DND-41 (cell line): ENCODE measurements at regions not wholly inside any gene's neighbourhood (a gene's known extent, or its start where the extent isn't known, plus 50 kb on each side); places are given as distances from the start of the nearest gene placed in this dataset.

Experiments
- ATAC-seq: fragments of 200-7000 bp; cut with Tn5 transposase; 3 replicates; pipeline ENCODE4 v1.9.1; 2021; ENCODE audit warnings: low read depth; ENCODE audit not compliant: insufficient read depth
- DNase-seq: peaks from one replicate; pipeline ENCODE4 v3.0.0-alpha.2; 2020
- H2AFZ ChIP-seq: 2 replicates; pipeline ENCODE4 v1.6.0; 2012; ENCODE audit warnings: low read depth, low read length
- H3K27ac ChIP-seq: 2 replicates; pipeline ENCODE4 v1.5.1; 2012; ENCODE audit warnings: low read length, inconsistent platforms
- H3K27me3 ChIP-seq: fragments of 200-600 bp; sonication (generic); 2 replicates; pipeline ENCODE4 v1.6.0; 2012; ENCODE audit warnings: low read length, mild to moderate bottlenecking, inconsistent platforms; ENCODE audit not compliant: insufficient read depth, poor library complexity
- H3K36me3 ChIP-seq: 2 replicates; pipeline ENCODE4 v1.5.1; 2012; ENCODE audit warnings: low read length, inconsistent platforms; ENCODE audit not compliant: insufficient read depth
- H3K4me1 ChIP-seq: 2 replicates; pipeline ENCODE4 v1.5.1; 2012; ENCODE audit warnings: mild to moderate bottlenecking, low read length; ENCODE audit not compliant: insufficient read depth
- H3K4me2 ChIP-seq: 2 replicates; pipeline ENCODE4 v1.6.0; 2012; ENCODE audit warnings: mild to moderate bottlenecking, moderate library complexity, low read length, inconsistent platforms; ENCODE audit not compliant: insufficient read depth
- H3K4me3 ChIP-seq, 2 experiments: fragments of 200-600 bp in 1 of 2; shearing (Covaris generic) in 1 of 2; 2 replicates each; pipeline ENCODE4 v1.5.1; 2012 to 2016; ENCODE audit warnings: inconsistent platforms in 2 of 2, low read length in 2 of 2, mild to moderate bottlenecking in 2 of 2, low read depth in 1 of 2, moderate library complexity in 1 of 2
- H3K79me2 ChIP-seq: 2 replicates; pipeline ENCODE4 v1.6.0; 2012; ENCODE audit warnings: low read length, inconsistent platforms; ENCODE audit not compliant: insufficient read depth
- H3K9ac ChIP-seq: 2 replicates; pipeline ENCODE4 v1.6.0; 2012; ENCODE audit warnings: low read depth, mild to moderate bottlenecking, inconsistent platforms, low read length, moderate library complexity
- H3K9me3 ChIP-seq: 2 replicates; pipeline ENCODE4 v1.5.1; 2012; ENCODE audit warnings: low read length, moderate library complexity, mild to moderate bottlenecking, inconsistent platforms; ENCODE audit not compliant: insufficient read depth, severe bottlenecking
- H4K20me1 ChIP-seq: 2 replicates; pipeline ENCODE4 v1.6.0; 2012; ENCODE audit warnings: low read length; ENCODE audit not compliant: insufficient read depth
- EZH2 ChIP-seq: IDR thresholded peaks from 3 replicates; pipeline ENCODE4 v1.6.1; 2012; ENCODE audit warnings: borderline replicate concordance, low read depth, mild to moderate bottlenecking, moderate library complexity, low read length, inconsistent platforms; ENCODE audit not compliant: severe bottlenecking
- TF ChIP-seq, protein P1 (sequence below): IDR thresholded peaks from 2 replicates; pipeline ENCODE4 v1.5.1; 2012; ENCODE audit warnings: borderline replicate concordance, low read length, moderate library complexity, mild to moderate bottlenecking; ENCODE audit not compliant: poor library complexity, severe bottlenecking; ENCODE audit errors: extremely low read depth

- no peak overlapping the region for H3K9ac ChIP-seq
- no peaks in the 10 kb centered on the region for H3K4me1 ChIP-seq
- no peaks in the 10 kb centered on the region for H3K9me3 ChIP-seq
- H4K20me1 ChIP-seq = no peaks in the 10 kb centered on the region
- no peak for ATAC-seq
- no peak overlapping the region for H3K4me2 ChIP-seq
- no peak for TF ChIP-seq EZH2
- TF ChIP-seq, protein P1, sequence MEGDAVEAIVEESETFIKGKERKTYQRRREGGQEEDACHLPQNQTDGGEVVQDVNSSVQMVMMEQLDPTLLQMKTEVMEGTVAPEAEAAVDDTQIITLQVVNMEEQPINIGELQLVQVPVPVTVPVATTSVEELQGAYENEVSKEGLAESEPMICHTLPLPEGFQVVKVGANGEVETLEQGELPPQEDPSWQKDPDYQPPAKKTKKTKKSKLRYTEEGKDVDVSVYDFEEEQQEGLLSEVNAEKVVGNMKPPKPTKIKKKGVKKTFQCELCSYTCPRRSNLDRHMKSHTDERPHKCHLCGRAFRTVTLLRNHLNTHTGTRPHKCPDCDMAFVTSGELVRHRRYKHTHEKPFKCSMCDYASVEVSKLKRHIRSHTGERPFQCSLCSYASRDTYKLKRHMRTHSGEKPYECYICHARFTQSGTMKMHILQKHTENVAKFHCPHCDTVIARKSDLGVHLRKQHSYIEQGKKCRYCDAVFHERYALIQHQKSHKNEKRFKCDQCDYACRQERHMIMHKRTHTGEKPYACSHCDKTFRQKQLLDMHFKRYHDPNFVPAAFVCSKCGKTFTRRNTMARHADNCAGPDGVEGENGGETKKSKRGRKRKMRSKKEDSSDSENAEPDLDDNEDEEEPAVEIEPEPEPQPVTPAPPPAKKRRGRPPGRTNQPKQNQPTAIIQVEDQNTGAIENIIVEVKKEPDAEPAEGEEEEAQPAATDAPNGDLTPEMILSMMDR = no peak
- H2AFZ ChIP-seq = no peak overlapping the region
- no peaks in the 10 kb centered on the region for H3K79me2 ChIP-seq
- H3K27me3 ChIP-seq = no peaks in the 10 kb centered on the region
- H3K27ac ChIP-seq = no peak overlapping the region
- no peak for DNase-seq
- no peaks in the 10 kb centered on the region for H3K36me3 ChIP-seq
- no peak overlapping the region for H3K4me3 ChIP-seq
These were observed 340.0 kb upstream of the GALNTL6 start for GRCh38 chr4:171473155-171473554.

- Histone ChIP-seq H2AFZ (no peak overlapping the region), H3K9me3 (no peaks in the 10 kb centered on the region), H4K20me1 (no peaks in the 10 kb centered on the region), H3K79me2 (no peaks in the 10 kb centered on the region), H3K9ac (no peak overlapping the region), H3K4me1 (no peaks in the 10 kb centered on the region), H3K36me3 (no peaks in the 10 kb centered on the region), H3K4me3 (no peak overlapping the region), H3K27me3 (no peaks in the 10 kb centered on the region), H3K27ac (no peak overlapping the region), H3K4me2 (no peak overlapping the region)
- no peak for DNase-seq
- no peak for ATAC-seq
- TF ChIP-seq, protein P1 = no peak
- no peak for TF ChIP-seq EZH2
These were observed 341.0 kb upstream of the GALNTL6 start for GRCh38 chr4:171472230-171472629.

GRCh38 chr4:171464499-171464898 is 348.7 kb upstream of the GALNTL6 start:
- no peaks in the 10 kb centered on the region for H3K36me3 ChIP-seq
- no peak overlapping the region for H3K9ac ChIP-seq
- no peaks in the 10 kb centered on the region for H3K27me3 ChIP-seq
- no peak for ATAC-seq
- H3K79me2 ChIP-seq = no peaks in the 10 kb centered on the region
- no peak overlapping the region for H3K4me3 ChIP-seq
- no peak overlapping the region for H3K4me2 ChIP-seq
- H3K4me1 ChIP-seq = no peaks in the 10 kb centered on the region
- no peak overlapping the region for H3K27ac ChIP-seq
- H4K20me1 ChIP-seq = no peaks in the 10 kb centered on the region
- DNase-seq = no peak
- H3K9me3 ChIP-seq = no peaks in the 10 kb centered on the region
- TF ChIP-seq EZH2 = no peak
- TF ChIP-seq, protein P1 = no peak
- H2AFZ ChIP-seq = no peak overlapping the region

- Histone ChIP-seq H3K4me3 (no peak overlapping the region), H3K4me2 (no peak overlapping the region), H3K9me3 (no peaks in the 10 kb centered on the region), H4K20me1 (no peaks in the 10 kb centered on the region), H3K27me3 (no peaks in the 10 kb centered on the region), H3K36me3 (no peaks in the 10 kb centered on the region), H3K4me1 (no peaks in the 10 kb centered on the region), H3K79me2 (no peaks in the 10 kb centered on the region), H3K27ac (no peak overlapping the region), H3K9ac (no peak overlapping the region), H2AFZ (no peak overlapping the region)
- no peak for ATAC-seq
- no peak for DNase-seq
- no peak for TF ChIP-seq EZH2
- TF ChIP-seq, protein P1 = no peak
These were observed 352.0 kb upstream of the GALNTL6 start for GRCh38 chr4:171461191-171461590.
